HepG2 (cell line): ENCODE measurements at regions not wholly inside any gene's neighbourhood (a gene's known extent, or its start where the extent isn't known, plus 50 kb on each side); places are given as distances from the start of the nearest gene placed in this dataset.
A peak's percentile ranks its signal among the peaks of the same experiment; 100 is the strongest.

ENCODE experiments used
- ATAC-seq: fragments of 200-7000 bp; cut with Tn5 transposase; 3 replicates; pipeline ENCODE4 v1.9.1; 2020; ENCODE audit warnings: mild to moderate bottlenecking, moderate library complexity
- BruUV-seq: library from RNA; stranded (reverse); fragments of 400-500 nt; replicated peaks from 2 replicates; lab custom pipeline; 2021; lab: Mats Ljungman, UMichigan
- CTCF ChIA-PET: fragments of 300-600 bp; formaldehyde crosslinking; extraction: SDS; loops from one replicate; lab custom pipeline; 2021; ENCODE audit warnings: low total read pairs, inconsistent platforms, low intra/inter-chr PET ratio; lab: Yijun Ruan, JAX
- POLR2A ChIA-PET: fragments of 350-600 bp; sonication (Branson Sonifier 250); formaldehyde crosslinking; loops from one replicate; lab custom pipeline; 2020; ENCODE audit warnings: antibody characterized with exemption, inconsistent platforms; lab: Yijun Ruan, JAX
- DNase-seq: peaks from one replicate; pipeline ENCODE4 v3.0.0-alpha.2; 2015; ENCODE audit warnings: low spot score
- FAIRE-seq: peaks from 3 replicates; lab custom pipeline; 2011; peaks lifted over from hg19 to GRCh38; lab: Jason Lieb, UNC
- H2AFZ ChIP-seq: one replicate; pipeline ENCODE4 v1.6.1; 2011; ENCODE audit warnings: low read length, inconsistent platforms
- H3K27ac ChIP-seq: fragments of 300-600 bp; 3 replicates; pipeline ENCODE4 v1.8.0; 2011; ENCODE audit warnings: mixed run types, mild to moderate bottlenecking, mixed read lengths, low read length, inconsistent platforms; ENCODE audit not compliant: insufficient read depth; ENCODE audit errors: extremely low read length
- H3K27me3 ChIP-seq, 2 experiments: fragments of 200-600 bp in 1 of 2; 2 replicates in 1 of 2; 3 replicates in 1 of 2; pipeline versions ENCODE4 v1.6.0 to v1.8.0; 2011; ENCODE audit warnings: low read length in 2 of 2, mild to moderate bottlenecking in 2 of 2, moderate library complexity in 2 of 2, inconsistent platforms in 1 of 2; ENCODE audit not compliant: insufficient read depth in 2 of 2, control insufficient read depth in 1 of 2
- H3K36me3 ChIP-seq, 2 experiments: fragments of 200-600 bp in 1 of 2; replicated peaks in 1 of 2; 2 replicates in 1 of 2; 3 replicates in 1 of 2; pipeline versions ENCODE4 v1.5.1 to v1.8.0; 2011; ENCODE audit warnings: low read length in 2 of 2, inconsistent platforms in 1 of 2; ENCODE audit not compliant: insufficient read depth in 2 of 2, control insufficient read depth in 1 of 2
- H3K4me1 ChIP-seq: 2 replicates; pipeline ENCODE4 v1.5.1; 2012; ENCODE audit warnings: low read length, inconsistent platforms; ENCODE audit not compliant: insufficient read depth
- H3K4me2 ChIP-seq: 2 replicates; pipeline ENCODE4 v1.6.0; 2011; ENCODE audit warnings: low read depth, low read length, inconsistent platforms
- H3K4me3 ChIP-seq, 3 experiments: fragments of 200-600 bp in 1 of 3; sonication (generic), shearing (Covaris generic) in 1 of 3; replicated peaks in 1 of 3; 2 replicates each; pipeline ENCODE4 v1.5.1; 2011 to 2016; ENCODE audit warnings: low read length in 3 of 3, inconsistent platforms in 2 of 3, low read depth in 2 of 3, mild to moderate bottlenecking in 2 of 3, control low read depth in 1 of 3, mixed read lengths in 1 of 3; ENCODE audit not compliant: insufficient read depth in 1 of 3
- H3K79me2 ChIP-seq: one replicate; pipeline ENCODE4 v1.6.1; 2011; ENCODE audit warnings: low read length, inconsistent platforms; ENCODE audit not compliant: insufficient read depth
- H3K9ac ChIP-seq: 2 replicates; pipeline ENCODE4 v1.6.0; 2011; ENCODE audit warnings: mild to moderate bottlenecking, low read depth, low read length, inconsistent platforms; ENCODE audit not compliant: insufficient read depth
- H3K9me3 ChIP-seq: 2 replicates; pipeline ENCODE4 v1.5.1; 2012; ENCODE audit warnings: mild to moderate bottlenecking, low read length
- H4K20me1 ChIP-seq: 2 replicates; pipeline ENCODE4 v1.6.0; 2011; ENCODE audit warnings: inconsistent platforms, mild to moderate bottlenecking, low read length, moderate library complexity; ENCODE audit not compliant: insufficient read depth
- ARID2 ChIP-seq: sonication (generic); formaldehyde crosslinking; IDR thresholded peaks from 2 replicates; pipeline ENCODE4 v1.8.1; 2022; ENCODE audit warnings: mild to moderate bottlenecking, missing genetic modification reagents, borderline replicate concordance
- HNRNPH1 ChIP-seq: fragments of 200-400 bp; formaldehyde crosslinking; optimal IDR thresholded peaks from 2 replicates; pipeline ENCODE3; 2017; ENCODE audit warnings: mild to moderate bottlenecking, low read depth, low read length
- MAF1 ChIP-seq: sonication (generic); formaldehyde crosslinking; IDR thresholded peaks from 2 replicates; pipeline ENCODE4 v1.5.0; 2020; ENCODE audit warnings: missing genetic modification reagents, borderline replicate concordance
- MYPOP ChIP-seq: sonication (generic); formaldehyde crosslinking; IDR thresholded peaks from 2 replicates; pipeline ENCODE4 v1.8.1; 2023; ENCODE audit warnings: mild to moderate bottlenecking, moderate library complexity, missing genetic modification reagents
- PLRG1 ChIP-seq: fragments of 450-650 bp; conservative IDR thresholded peaks from 2 replicates; pipeline ENCODE4 v1.6.1; 2016
- RAD51 ChIP-seq: fragments of 450-650 bp; IDR thresholded peaks from 2 replicates; pipeline ENCODE4 v1.6.1; 2016; ENCODE audit warnings: borderline replicate concordance
- RARA ChIP-seq: IDR thresholded peaks from 2 replicates; pipeline ENCODE4 v1.6.1; 2016; ENCODE audit warnings: missing genetic modification reagents, missing compliant biosample characterization
- RFX5 ChIP-seq: IDR thresholded peaks from 2 replicates; pipeline ENCODE4 v1.6.1; 2011; ENCODE audit warnings: low read depth, low read length, improper control_type of control experiment
- RFXANK ChIP-seq: IDR thresholded peaks from 2 replicates; pipeline ENCODE4 v1.6.1; 2016
- SOX6 ChIP-seq, 2 experiments: fragments of 450-650 bp in 1 of 2; sonication (generic) in 1 of 2; formaldehyde crosslinking in 1 of 2; IDR thresholded peaks; 2 replicates each; pipeline versions ENCODE4 v1.4.0 to v1.6.1; 2017 to 2020; ENCODE audit warnings: antibody characterized with exemption in 1 of 2, mild to moderate bottlenecking in 1 of 2, missing genetic modification reagents in 1 of 2
- SRF ChIP-seq: IDR thresholded peaks from 2 replicates; pipeline ENCODE4 v1.6.1; 2011; ENCODE audit warnings: mild to moderate bottlenecking, low read depth, low read length, moderate library complexity
- THAP8 ChIP-seq: sonication (generic); formaldehyde crosslinking; IDR thresholded peaks from 2 replicates; pipeline ENCODE4 v1.5.1; 2020; ENCODE audit warnings: missing genetic modification reagents, mild to moderate bottlenecking, borderline replicate concordance
- ZNF143 ChIP-seq: sonication (generic); formaldehyde crosslinking; IDR thresholded peaks from 2 replicates; pipeline ENCODE4 v1.4.0; 2020; ENCODE audit warnings: missing genetic modification reagents
- ZNF160 ChIP-seq: sonication (generic); formaldehyde crosslinking; IDR thresholded peaks from 2 replicates; pipeline ENCODE4 v1.8.0; 2022; ENCODE audit warnings: mild to moderate bottlenecking, inconsistent platforms, missing genetic modification reagents
- ZNF235 ChIP-seq: sonication (generic); formaldehyde crosslinking; IDR thresholded peaks from 2 replicates; pipeline ENCODE4 v1.8.1; 2023; ENCODE audit warnings: mild to moderate bottlenecking, missing genetic modification reagents, borderline replicate concordance
- ZNF333 ChIP-seq: sonication (generic); formaldehyde crosslinking; IDR thresholded peaks from 2 replicates; pipeline ENCODE4 v1.4.0; 2020; ENCODE audit warnings: mild to moderate bottlenecking, missing genetic modification reagents, borderline replicate concordance
- ZNF33B ChIP-seq: sonication (generic); formaldehyde crosslinking; IDR thresholded peaks from 2 replicates; pipeline ENCODE4 v1.5.1; 2020; ENCODE audit warnings: mild to moderate bottlenecking, missing genetic modification reagents
- ZNF451 ChIP-seq: sonication (generic); formaldehyde crosslinking; IDR thresholded peaks from 2 replicates; pipeline ENCODE4 v1.5.0; 2020; ENCODE audit warnings: mild to moderate bottlenecking, missing genetic modification reagents
- ZSCAN22 ChIP-seq: sonication (generic); formaldehyde crosslinking; IDR thresholded peaks from 2 replicates; pipeline ENCODE4 v1.4.0; 2020; ENCODE audit warnings: mild to moderate bottlenecking, missing genetic modification reagents
- WGBS: methylation state at CpG from one replicate; pipeline ENCODE4 v1.1.6; 2017; ENCODE audit warnings: low lambda C conversion rate; 5-methylcytosine and 5-hydroxymethylcytosine counted together
- in situ Hi-C: cut with HindIII; loops from 2 replicates; pipeline ENCODE4 v1.10.0; 2017; ENCODE audit warnings: low pct_unique_long_range_greater_than_20kb; ENCODE audit not compliant: extremely low pct_ligation_motif_present
- intact Hi-C: fragments of 100-400 bp; cut with micrococcal nuclease; formaldehyde crosslinking; loops from one replicate; pipeline ENCODE4 v1.10.0; 2022; ENCODE audit not compliant: unreplicated experiment
- TF ChIP-seq, protein P1 (sequence below): sonication (generic); formaldehyde crosslinking; IDR thresholded peaks from 2 replicates; pipeline ENCODE4 v1.4.0; 2020; ENCODE audit warnings: missing genetic modification reagents, borderline replicate concordance
- TF ChIP-seq, protein P2 (sequence below): sonication (generic); formaldehyde crosslinking; IDR thresholded peaks from 2 replicates; pipeline ENCODE4 v1.5.0; 2020; ENCODE audit warnings: missing genetic modification reagents

GRCh38 chr4:87912164-87913004, 63.1 kb upstream of the SPP1 start:
- H2AFZ ChIP-seq: peak overlapping the region; percentile 57
- POLR2A ChIA-PET: interaction anchor here (1.0 to 3.6 kb wide), 3 partner anchors 29 to 47 kb away, joined by 3 to 23 read pairs (median 4); no protein-coding TSS in a partner anchor
- ATAC-seq: 0 out of 3 replicates have a peak, but pooled peaks have one; percentile 26
- peak; percentile 37; the same call in 1 of the 2 replicates for TF ChIP-seq RARA (CRISPR knock-in tag)
- no peak for TF ChIP-seq RFX5
- no peak for TF ChIP-seq ZNF451 (CRISPR knock-in tag)
- no peak for TF ChIP-seq ZNF235
- TF ChIP-seq THAP8 (CRISPR knock-in tag): no peak
- no peak for TF ChIP-seq SRF
- TF ChIP-seq PLRG1: no peak
- TF ChIP-seq ZNF33B (CRISPR knock-in tag): no peak
- TF ChIP-seq ZNF143 (CRISPR knock-in tag): no peak
- no peak for TF ChIP-seq ZNF333 (CRISPR knock-in tag)
- no peak for TF ChIP-seq RAD51
- TF ChIP-seq MAF1: no peak
- TF ChIP-seq, protein P1, sequence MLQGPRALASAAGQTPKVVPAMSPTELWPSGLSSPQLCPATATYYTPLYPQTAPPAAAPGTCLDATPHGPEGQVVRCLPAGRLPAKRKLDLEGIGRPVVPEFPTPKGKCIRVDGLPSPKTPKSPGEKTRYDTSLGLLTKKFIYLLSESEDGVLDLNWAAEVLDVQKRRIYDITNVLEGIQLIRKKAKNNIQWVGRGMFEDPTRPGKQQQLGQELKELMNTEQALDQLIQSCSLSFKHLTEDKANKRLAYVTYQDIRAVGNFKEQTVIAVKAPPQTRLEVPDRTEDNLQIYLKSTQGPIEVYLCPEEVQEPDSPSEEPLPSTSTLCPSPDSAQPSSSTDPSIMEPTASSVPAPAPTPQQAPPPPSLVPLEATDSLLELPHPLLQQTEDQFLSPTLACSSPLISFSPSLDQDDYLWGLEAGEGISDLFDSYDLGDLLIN (CRISPR knock-in tag): no peak
- TF ChIP-seq RFXANK (CRISPR knock-in tag): no peak
- TF ChIP-seq SOX6 (IDR thresholded peaks at IDR 0.05): no peak
- TF ChIP-seq SOX6 (CRISPR knock-in tag; IDR thresholded peaks at IDR 0.05): peak; percentile 79
- TF ChIP-seq HNRNPH1: no peak
- TF ChIP-seq ZNF160 (CRISPR knock-in tag): no peak
- TF ChIP-seq ARID2 (CRISPR knock-in tag): no peak
- no peak for TF ChIP-seq MYPOP (CRISPR knock-in tag)
- TF ChIP-seq, protein P2, sequence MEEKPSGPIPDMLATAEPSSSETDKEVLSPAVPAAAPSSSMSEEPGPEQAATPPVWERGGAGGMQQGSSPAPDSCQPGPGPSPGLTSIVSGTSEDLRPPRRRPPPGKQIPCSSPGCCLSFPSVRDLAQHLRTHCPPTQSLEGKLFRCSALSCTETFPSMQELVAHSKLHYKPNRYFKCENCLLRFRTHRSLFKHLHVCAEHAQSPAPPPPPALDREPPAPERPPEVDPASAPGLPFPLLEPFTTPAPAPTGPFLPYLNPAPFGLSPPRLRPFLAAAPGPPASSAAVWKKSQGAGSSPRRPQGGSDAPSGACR (CRISPR knock-in tag): no peak
- no peak for TF ChIP-seq ZSCAN22

More at GRCh38 chr4:87912164-87913004, 63.1 kb upstream of the SPP1 start:
- CTCF ChIA-PET: no interaction called here
- DNase-seq (peak; percentile 29), FAIRE-seq (peak; percentile 34)
- Histone ChIP-seq H3K27ac (peak overlapping the region; percentile 82), H3K4me1 (peaks cover 78% of the 10 kb centered on the region), H3K79me2 (no peaks in the 10 kb centered on the region), H3K36me3 (no peaks in the 10 kb centered on the region), H3K4me2 (peak overlapping the region; percentile 52), H3K9me3 (no peaks in the 10 kb centered on the region), H3K9ac (peak overlapping the region; percentile 55), H3K27me3 (no peaks in the 10 kb centered on the region), H3K4me3 (peak overlapping the region in 1 of 3 experiments; percentile 39; a peak in 1 of 6 replicates), H4K20me1 (no peaks in the 10 kb centered on the region)
- intact Hi-C loops: loop anchor here (5.0 kb wide), 1 partner anchor 40 kb away; no protein-coding TSS in a partner anchor
- 11% methylated on average over 7 of the region's 7 CpGs for WGBS
- BruUV-seq: no TSS peak
- in situ Hi-C loops: no loop called here
